ENCODE measurements at regions not wholly inside any gene's neighbourhood (a gene's known extent, or its start where the extent isn't known, plus 50 kb on each side); places are given as distances from the start of the nearest gene placed in this dataset.

GRCh38 chr13:31042481-31043165, 110.2 kb downstream of the TEX26 start:
- H3K36me3 ChIP-seq = no peaks in the 10 kb centered on the region
- no peaks in the 10 kb centered on the region for H3K9me3 ChIP-seq
- no peaks in the 10 kb centered on the region for H3K27me3 ChIP-seq
- DNase-seq (ENCODE audit: low spot score) = no peak
- H3K27ac ChIP-seq = no peak overlapping the region
- TF ChIP-seq CTCF (IDR thresholded peaks at IDR 0.05) = no peak
- H3K4me3 ChIP-seq = no peak overlapping the region
- H3K4me1 ChIP-seq = peaks cover 0 to 12% of the 10 kb centered on the region in 2 donors

- H3K4me3 ChIP-seq = no peak overlapping the region
- no peak for DNase-seq (ENCODE audit: low spot score)
- no peaks in the 10 kb centered on the region for H3K36me3 ChIP-seq
- peaks cover 0 to 11% of the 10 kb centered on the region in 2 donors for H3K4me1 ChIP-seq
- TF ChIP-seq CTCF (IDR thresholded peaks at IDR 0.05) = no peak
- H3K9me3 ChIP-seq = no peaks in the 10 kb centered on the region
- no peaks in the 10 kb centered on the region for H3K27me3 ChIP-seq
- H3K27ac ChIP-seq = no peak overlapping the region
Observed at GRCh38 chr13:31042049-31042448, 109.6 kb downstream of the TEX26 start.

- no peak overlapping the region for H3K4me3 ChIP-seq
- DNase-seq (ENCODE audit: low spot score) = no peak
- no peak overlapping the region for H3K27ac ChIP-seq
- H3K4me1 ChIP-seq = no peaks in the 10 kb centered on the region
- TF ChIP-seq CTCF (IDR thresholded peaks at IDR 0.05) = no peak
- no peaks in the 10 kb centered on the region for H3K36me3 ChIP-seq
- no peaks in the 10 kb centered on the region for H3K27me3 ChIP-seq
- H3K9me3 ChIP-seq = no peaks in the 10 kb centered on the region
Observed at GRCh38 chr13:31038834-31039552, 106.5 kb downstream of the TEX26 start.

- Histone ChIP-seq H3K27me3 (no peaks in the 10 kb centered on the region), H3K9me3 (no peaks in the 10 kb centered on the region), H3K36me3 (no peaks in the 10 kb centered on the region), H3K4me3 (no peak overlapping the region), H3K27ac (no peak overlapping the region), H3K4me1 (no peaks in the 10 kb centered on the region)
- TF ChIP-seq CTCF (IDR thresholded peaks at IDR 0.05) = no peak
- DNase-seq (ENCODE audit: low spot score) = no peak
Observed at GRCh38 chr13:31037874-31038500, 105.5 kb downstream of the TEX26 start.

GRCh38 chr13:31036731-31037695, 104.6 kb downstream of the TEX26 start:
- Histone ChIP-seq H3K9me3 (no peaks in the 10 kb centered on the region), H3K4me1 (no peaks in the 10 kb centered on the region), H3K4me3 (no peak overlapping the region), H3K27me3 (no peaks in the 10 kb centered on the region), H3K36me3 (no peaks in the 10 kb centered on the region), H3K27ac (no peak overlapping the region)
- no peak for TF ChIP-seq CTCF (IDR thresholded peaks at IDR 0.05)
- no peak for DNase-seq (ENCODE audit: low spot score)
